Astrocyte (in vitro differentiated cells and primary cell): ENCODE measurements at regions not wholly inside any gene's neighbourhood (a gene's known extent, or its start where the extent isn't known, plus 50 kb on each side); places are given as distances from the start of the nearest gene placed in this dataset.
"Not testable (repeated sequence)": the region's sequence is repeated elsewhere in the genome, so short reads cannot be mapped to it uniquely, and the experiment has no call there.

Experiments used
- DNase-seq: peaks from one replicate; pipeline ENCODE4 v3.0.0-alpha.2; 2010; ENCODE audit warnings: low read depth
- FAIRE-seq: peaks from 2 replicates; lab custom pipeline; 2011; peaks lifted over from hg19 to GRCh38; lab: Jason Lieb, UNC
- H2AFZ ChIP-seq: 2 replicates; pipeline ENCODE4 v1.6.0; 2012; ENCODE audit warnings: low read depth, low read length, inconsistent platforms
- H3K27ac ChIP-seq: 2 replicates; pipeline ENCODE4 v1.5.1; 2011; ENCODE audit warnings: low read depth, low read length, inconsistent platforms
- H3K27me3 ChIP-seq: 2 replicates; pipeline ENCODE4 v1.6.0; 2011; ENCODE audit warnings: low read length, inconsistent platforms; ENCODE audit not compliant: insufficient read depth
- H3K36me3 ChIP-seq: 2 replicates; pipeline ENCODE4 v1.5.1; 2011; ENCODE audit warnings: low read length, inconsistent platforms; ENCODE audit not compliant: insufficient read depth
- H3K4me1 ChIP-seq: 2 replicates; pipeline ENCODE4 v1.5.1; 2011; ENCODE audit warnings: low read length, inconsistent platforms; ENCODE audit not compliant: insufficient read depth
- H3K4me2 ChIP-seq: 2 replicates; pipeline ENCODE4 v1.6.0; 2012; ENCODE audit warnings: low read length, inconsistent platforms
- H3K4me3 ChIP-seq: 2 replicates; pipeline ENCODE4 v1.5.1; 2011; ENCODE audit warnings: low read depth, mild to moderate bottlenecking, low read length, inconsistent platforms; ENCODE audit not compliant: insufficient read depth
- H3K79me2 ChIP-seq: 2 replicates; pipeline ENCODE4 v1.6.0; 2012; ENCODE audit warnings: mild to moderate bottlenecking, low read length, inconsistent platforms; ENCODE audit not compliant: insufficient read depth
- H3K9ac ChIP-seq: 2 replicates; pipeline ENCODE4 v1.6.0; 2012; ENCODE audit warnings: mild to moderate bottlenecking, low read length, inconsistent platforms
- H3K9me3 ChIP-seq: 2 replicates; pipeline ENCODE4 v1.5.1; 2012; ENCODE audit warnings: low read depth, mild to moderate bottlenecking, low read length, inconsistent platforms; ENCODE audit not compliant: insufficient read depth
- H4K20me1 ChIP-seq: 2 replicates; pipeline ENCODE4 v1.6.0; 2012; ENCODE audit warnings: low read length, inconsistent platforms; ENCODE audit not compliant: insufficient read depth
- H3K27ac Mint-ChIP-seq: one replicate; pipeline ENCODE4 v1.8.0; 2021; ENCODE audit warnings: mild to moderate bottlenecking, mixed read lengths; ENCODE audit not compliant: unreplicated experiment
- H3K27me3 Mint-ChIP-seq: one replicate; pipeline ENCODE4 v1.8.0; 2021; ENCODE audit warnings: low read depth, mixed read lengths; ENCODE audit not compliant: unreplicated experiment
- H3K36me3 Mint-ChIP-seq: one replicate; pipeline ENCODE4 v1.8.0; 2021; ENCODE audit warnings: low read depth, mixed read lengths; ENCODE audit not compliant: unreplicated experiment
- H3K4me1 Mint-ChIP-seq: one replicate; pipeline ENCODE4 v1.8.0; 2021; ENCODE audit warnings: low read depth, mixed read lengths; ENCODE audit not compliant: unreplicated experiment
- H3K4me3 Mint-ChIP-seq: one replicate; pipeline ENCODE4 v1.8.0; 2021; ENCODE audit warnings: mild to moderate bottlenecking, moderate library complexity, mixed read lengths; ENCODE audit not compliant: unreplicated experiment
- H3K9me3 Mint-ChIP-seq: one replicate; pipeline ENCODE4 v1.8.0; 2021; ENCODE audit warnings: mild to moderate bottlenecking, mixed read lengths; ENCODE audit not compliant: unreplicated experiment
- CTCF ChIP-seq: IDR thresholded peaks from 2 replicates; pipeline ENCODE4 v1.5.1; 2011; ENCODE audit warnings: low read depth, mild to moderate bottlenecking, inconsistent platforms, low read length, moderate library complexity; ENCODE audit not compliant: insufficient read depth
- EZH2 ChIP-seq: IDR thresholded peaks from 2 replicates; pipeline ENCODE4 v1.6.1; 2012; ENCODE audit warnings: mild to moderate bottlenecking, low read length, inconsistent platforms; ENCODE audit not compliant: insufficient read depth

DNA sequence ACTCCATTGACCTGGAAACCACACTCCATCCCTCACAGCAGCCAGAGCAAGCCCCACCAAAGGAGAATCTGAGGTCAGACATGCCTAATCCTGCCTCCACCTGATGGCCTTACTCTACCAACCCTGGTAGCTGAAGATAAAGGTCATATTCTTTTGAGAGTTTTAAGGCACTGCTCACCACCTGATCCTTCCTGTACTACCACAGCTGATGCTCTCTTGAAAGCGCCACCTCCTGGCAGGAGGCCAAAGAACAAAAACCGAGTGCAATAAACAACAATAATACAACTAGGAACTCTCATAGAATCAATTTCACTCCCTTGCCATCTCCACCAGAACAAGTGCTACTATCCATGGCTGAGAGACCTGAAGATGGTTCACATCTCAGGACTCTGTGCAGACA is 301.6 kb downstream of the NAF1 start:
- no peaks in the 10 kb centered on the region for H3K36me3 Mint-ChIP-seq
- Histone ChIP-seq H3K9me3 (no peaks in the 10 kb centered on the region), H2AFZ (no peak overlapping the region), H3K9ac (no peak overlapping the region), H3K79me2 (no peaks in the 10 kb centered on the region), H4K20me1 (no peaks in the 10 kb centered on the region), H3K4me1 (no peaks in the 10 kb centered on the region), H3K4me3 (no peak overlapping the region), H3K27me3 (no peaks in the 10 kb centered on the region), H3K27ac (no peak overlapping the region), H3K4me2 (no peak overlapping the region), H3K36me3 (no peaks in the 10 kb centered on the region)
- TF ChIP-seq EZH2 (no peak), CTCF (no peak)
- no peak overlapping the region for H3K27ac Mint-ChIP-seq
- H3K4me1 Mint-ChIP-seq, result no peaks in the 10 kb centered on the region
- no peak for DNase-seq
- no peak overlapping the region for H3K4me3 Mint-ChIP-seq
- peaks cover 8% of the 10 kb centered on the region for H3K9me3 Mint-ChIP-seq
- FAIRE-seq, result no peak
- no peaks in the 10 kb centered on the region for H3K27me3 Mint-ChIP-seq

GRCh38 chr4:162853788-162854187 is 312.9 kb downstream of the NAF1 start:
- no peaks in the 10 kb centered on the region for H4K20me1 ChIP-seq
- no peaks in the 10 kb centered on the region for H3K79me2 ChIP-seq
- Mint-ChIP-seq H3K27me3 (no peaks in the 10 kb centered on the region), H3K9me3 (peaks cover 2% of the 10 kb centered on the region), H3K4me3 (no peak overlapping the region), H3K27ac (no peak overlapping the region), H3K4me1 (no peaks in the 10 kb centered on the region), H3K36me3 (no peaks in the 10 kb centered on the region)
- no peaks in the 10 kb centered on the region for H3K36me3 ChIP-seq
- no peak for TF ChIP-seq EZH2
- no peak for TF ChIP-seq CTCF
- no peak overlapping the region for H2AFZ ChIP-seq
- no peak overlapping the region for H3K27ac ChIP-seq
- DNase-seq, result no peak
- no peak for FAIRE-seq
- H3K4me3 ChIP-seq, result no peak overlapping the region
- H3K27me3 ChIP-seq, result no peaks in the 10 kb centered on the region
- H3K9me3 ChIP-seq, result peaks cover 2% of the 10 kb centered on the region
- no peak overlapping the region for H3K4me2 ChIP-seq
- no peak overlapping the region for H3K9ac ChIP-seq
- no peaks in the 10 kb centered on the region for H3K4me1 ChIP-seq

DNA sequence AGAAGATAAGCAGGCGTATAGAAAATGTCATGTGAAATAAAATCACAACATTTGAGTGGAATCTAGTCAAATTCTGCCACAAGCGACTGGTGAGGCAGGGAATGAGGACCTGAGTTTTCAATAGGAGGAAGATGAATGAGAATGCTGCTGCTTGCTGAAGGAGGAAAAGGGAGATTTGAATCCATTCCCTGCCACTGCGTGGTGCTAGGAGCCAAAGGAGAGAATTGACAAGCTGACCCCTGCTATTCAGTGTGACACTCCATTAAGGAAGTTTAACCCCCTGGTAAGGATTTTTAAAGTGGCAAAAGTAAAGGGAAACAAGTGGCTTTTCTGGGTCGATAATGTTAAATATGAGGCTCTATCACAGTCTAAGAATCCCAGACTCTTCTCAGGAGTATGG is 314.0 kb downstream of the NAF1 start:
- TF ChIP-seq EZH2, result no peak
- TF ChIP-seq CTCF, result no peak
- Mint-ChIP-seq H3K4me3 (no peak overlapping the region), H3K4me1 (no peaks in the 10 kb centered on the region), H3K9me3 (no peaks in the 10 kb centered on the region), H3K36me3 (no peaks in the 10 kb centered on the region), H3K27ac (no peak overlapping the region), H3K27me3 (no peaks in the 10 kb centered on the region)
- DNase-seq (no peak), FAIRE-seq (no peak)
- no peak overlapping the region for H3K9ac ChIP-seq
- no peaks in the 10 kb centered on the region for H3K36me3 ChIP-seq
- no peaks in the 10 kb centered on the region for H4K20me1 ChIP-seq
- no peak overlapping the region for H2AFZ ChIP-seq
- H3K4me1 ChIP-seq, result no peaks in the 10 kb centered on the region
- peaks cover 2% of the 10 kb centered on the region for H3K9me3 ChIP-seq
- H3K79me2 ChIP-seq, result no peaks in the 10 kb centered on the region
- H3K27ac ChIP-seq, result no peak overlapping the region
- H3K27me3 ChIP-seq, result no peaks in the 10 kb centered on the region
- H3K4me3 ChIP-seq, result no peak overlapping the region
- H3K4me2 ChIP-seq, result no peak overlapping the region

- not testable (repeated sequence) for H3K4me1 Mint-ChIP-seq, H3K27ac ChIP-seq, H2AFZ ChIP-seq, H3K36me3 ChIP-seq, H3K9me3 Mint-ChIP-seq, H3K79me2 ChIP-seq, H3K27me3 ChIP-seq, H3K9ac ChIP-seq, H3K9me3 ChIP-seq, H3K4me2 ChIP-seq, H3K4me3 Mint-ChIP-seq, H3K4me1 ChIP-seq, H3K36me3 Mint-ChIP-seq, DNase-seq, H4K20me1 ChIP-seq, H3K27me3 Mint-ChIP-seq, H3K4me3 ChIP-seq, H3K27ac Mint-ChIP-seq, FAIRE-seq
Measured at GRCh38 chr4:162851241-162851758, 315.4 kb downstream of the NAF1 start.
